ENCODE measurements at regions not wholly inside any gene's neighbourhood (a gene's known extent, or its start where the extent isn't known, plus 50 kb on each side); places are given as distances from the start of the nearest gene placed in this dataset.

DNA sequence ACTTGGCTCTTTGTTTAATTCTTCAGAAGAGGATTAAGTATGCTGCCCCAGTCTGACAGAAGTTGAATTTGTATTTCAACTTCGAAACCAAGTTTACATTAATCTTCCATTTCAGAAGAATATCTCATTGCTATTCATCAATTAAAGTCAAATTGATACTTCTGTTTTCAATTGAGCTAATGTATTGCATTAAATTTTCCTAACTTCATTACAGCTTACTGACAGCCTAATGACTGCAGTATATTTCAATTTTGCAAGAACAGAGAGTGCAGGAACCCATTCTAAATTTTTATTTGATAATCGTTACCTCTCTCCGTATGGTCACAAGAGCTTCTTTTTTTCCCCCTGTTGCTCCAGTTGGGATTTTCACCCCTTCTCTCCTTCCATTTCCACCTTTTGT, 218.0 kb downstream of the CALCRL start:
- TF ChIP-seq, protein P1, sequence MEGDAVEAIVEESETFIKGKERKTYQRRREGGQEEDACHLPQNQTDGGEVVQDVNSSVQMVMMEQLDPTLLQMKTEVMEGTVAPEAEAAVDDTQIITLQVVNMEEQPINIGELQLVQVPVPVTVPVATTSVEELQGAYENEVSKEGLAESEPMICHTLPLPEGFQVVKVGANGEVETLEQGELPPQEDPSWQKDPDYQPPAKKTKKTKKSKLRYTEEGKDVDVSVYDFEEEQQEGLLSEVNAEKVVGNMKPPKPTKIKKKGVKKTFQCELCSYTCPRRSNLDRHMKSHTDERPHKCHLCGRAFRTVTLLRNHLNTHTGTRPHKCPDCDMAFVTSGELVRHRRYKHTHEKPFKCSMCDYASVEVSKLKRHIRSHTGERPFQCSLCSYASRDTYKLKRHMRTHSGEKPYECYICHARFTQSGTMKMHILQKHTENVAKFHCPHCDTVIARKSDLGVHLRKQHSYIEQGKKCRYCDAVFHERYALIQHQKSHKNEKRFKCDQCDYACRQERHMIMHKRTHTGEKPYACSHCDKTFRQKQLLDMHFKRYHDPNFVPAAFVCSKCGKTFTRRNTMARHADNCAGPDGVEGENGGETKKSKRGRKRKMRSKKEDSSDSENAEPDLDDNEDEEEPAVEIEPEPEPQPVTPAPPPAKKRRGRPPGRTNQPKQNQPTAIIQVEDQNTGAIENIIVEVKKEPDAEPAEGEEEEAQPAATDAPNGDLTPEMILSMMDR (IDR thresholded peaks at IDR 0.05): no peak
- no peak for TF ChIP-seq POLR2A (IDR thresholded peaks at IDR 0.05)
